GM19328 (cell line): ENCODE measurements at regions not wholly inside any gene's neighbourhood (a gene's known extent, or its start where the extent isn't known, plus 50 kb on each side); places are given as distances from the start of the nearest gene placed in this dataset.
"Not testable (repeated sequence)": the region's sequence is repeated elsewhere in the genome, so short reads cannot be mapped to it uniquely, and the experiment has no call there.

Experiments used
- ATAC-seq: cut with Tn5 transposase; IDR thresholded peaks from one replicate; pipeline ENCODE4 v1.9.1; 2021; ENCODE audit warnings: mild to moderate bottlenecking, moderate library complexity; ENCODE audit not compliant: unreplicated experiment

- no peak for ATAC-seq
Observed at GRCh38 chr6:11428371-11428770, 109.2 kb upstream of the TMEM170B start.

- no peak for ATAC-seq
Observed at GRCh38 chr6:11427723-11428245, 109.8 kb upstream of the TMEM170B start.

- ATAC-seq, result no peak
Observed at GRCh38 chr6:11427091-11427722, 110.3 kb upstream of the TMEM170B start.

- ATAC-seq, result no peak
Observed at GRCh38 chr6:11426571-11426970, 111.0 kb upstream of the TMEM170B start.

GRCh38 chr6:11425876-11426275 lies 111.7 kb upstream of the TMEM170B start:
- no peak for ATAC-seq

- no peak for ATAC-seq
Observed at GRCh38 chr6:11425431-11425871, 112.1 kb upstream of the TMEM170B start.

- no peak for ATAC-seq
Observed at GRCh38 chr6:11424395-11425034, 113.0 kb upstream of the TMEM170B start.

- no peak for ATAC-seq
Observed at GRCh38 chr6:11423667-11424066, 113.9 kb upstream of the TMEM170B start.

- no peak for ATAC-seq
Observed at GRCh38 chr6:11423072-11423471, 114.5 kb upstream of the TMEM170B start.

GRCh38 chr6:11419763-11420453 lies 117.6 kb upstream of the TMEM170B start:
- no peak for ATAC-seq

GRCh38 chr6:11418290-11418905 lies 119.2 kb upstream of the TMEM170B start:
- no peak for ATAC-seq

GRCh38 chr6:11416936-11417576 lies 120.5 kb upstream of the TMEM170B start:
- no peak for ATAC-seq

- not testable (repeated sequence) for ATAC-seq
Observed at GRCh38 chr6:11416099-11416935, 121.2 kb upstream of the TMEM170B start.

GRCh38 chr6:11415557-11415956 lies 122.0 kb upstream of the TMEM170B start:
- no peak for ATAC-seq

- ATAC-seq, result no peak
Observed at GRCh38 chr6:11414176-11414963, 123.2 kb upstream of the TMEM170B start.

GRCh38 chr6:11413728-11414127 lies 123.8 kb upstream of the TMEM170B start:
- no peak for ATAC-seq

GRCh38 chr6:11413117-11413687 lies 124.3 kb upstream of the TMEM170B start:
- ATAC-seq, result no peak

GRCh38 chr6:11412616-11413015 lies 124.9 kb upstream of the TMEM170B start:
- ATAC-seq, result no peak

- ATAC-seq, result no peak
Observed at GRCh38 chr6:11412011-11412424, 125.5 kb upstream of the TMEM170B start.
